GM21381 (cell line): ENCODE measurements at regions not wholly inside any gene's neighbourhood (a gene's known extent, or its start where the extent isn't known, plus 50 kb on each side); places are given as distances from the start of the nearest gene placed in this dataset.
A peak's percentile ranks its signal among the peaks of the same experiment; 100 is the strongest.
"Not testable (repeated sequence)": the region's sequence is repeated elsewhere in the genome, so short reads cannot be mapped to it uniquely, and the experiment has no call there.

Experiments used
- ATAC-seq: cut with Tn5 transposase; IDR thresholded peaks from one replicate; pipeline ENCODE4 v1.9.1; 2021; ENCODE audit warnings: mild to moderate bottlenecking, moderate library complexity; ENCODE audit not compliant: unreplicated experiment

DNA sequence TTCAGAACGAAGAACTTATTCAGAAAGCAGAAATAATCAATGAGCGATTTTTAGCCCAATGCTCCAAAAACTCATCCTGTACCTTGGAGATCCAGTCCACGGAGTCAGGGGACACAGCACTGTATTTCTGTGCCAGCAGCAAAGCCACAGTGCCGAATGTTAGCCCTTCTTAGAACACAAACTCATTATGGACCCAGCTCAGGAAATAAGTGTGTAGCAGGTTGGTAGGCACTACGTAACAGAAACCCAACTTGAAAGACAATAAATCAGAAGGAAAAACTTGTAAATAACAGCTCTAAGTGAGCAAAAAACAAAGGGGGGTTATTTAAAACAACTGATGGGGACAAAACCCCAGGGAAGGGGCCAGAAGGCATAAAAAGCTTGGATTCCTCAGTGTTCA is 112.0 kb upstream of the PRSS1 start:
- ATAC-seq = no peak

- ATAC-seq = no peak
These were observed 112.5 kb upstream of the PRSS1 start for GRCh38 chr7:142636751-142637150.

DNA sequence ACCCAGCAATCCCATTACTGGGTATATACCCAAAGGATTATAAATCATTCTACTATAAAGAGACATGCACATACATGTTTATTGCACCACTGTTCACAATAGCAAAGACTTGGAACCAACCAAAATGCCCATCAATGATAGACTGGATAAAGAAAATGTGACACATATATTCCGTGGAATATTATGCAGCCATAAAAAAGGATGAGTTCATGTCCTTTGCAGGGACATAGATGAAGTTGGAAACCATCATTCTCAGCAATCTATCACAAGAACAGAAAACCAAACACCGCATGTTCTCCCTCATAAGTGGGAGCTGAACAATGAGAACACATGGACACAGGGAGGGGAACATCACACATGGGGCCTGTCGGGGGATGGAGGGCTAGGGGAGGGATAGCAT is 113.2 kb upstream of the PRSS1 start:
- not testable (repeated sequence) for ATAC-seq

DNA sequence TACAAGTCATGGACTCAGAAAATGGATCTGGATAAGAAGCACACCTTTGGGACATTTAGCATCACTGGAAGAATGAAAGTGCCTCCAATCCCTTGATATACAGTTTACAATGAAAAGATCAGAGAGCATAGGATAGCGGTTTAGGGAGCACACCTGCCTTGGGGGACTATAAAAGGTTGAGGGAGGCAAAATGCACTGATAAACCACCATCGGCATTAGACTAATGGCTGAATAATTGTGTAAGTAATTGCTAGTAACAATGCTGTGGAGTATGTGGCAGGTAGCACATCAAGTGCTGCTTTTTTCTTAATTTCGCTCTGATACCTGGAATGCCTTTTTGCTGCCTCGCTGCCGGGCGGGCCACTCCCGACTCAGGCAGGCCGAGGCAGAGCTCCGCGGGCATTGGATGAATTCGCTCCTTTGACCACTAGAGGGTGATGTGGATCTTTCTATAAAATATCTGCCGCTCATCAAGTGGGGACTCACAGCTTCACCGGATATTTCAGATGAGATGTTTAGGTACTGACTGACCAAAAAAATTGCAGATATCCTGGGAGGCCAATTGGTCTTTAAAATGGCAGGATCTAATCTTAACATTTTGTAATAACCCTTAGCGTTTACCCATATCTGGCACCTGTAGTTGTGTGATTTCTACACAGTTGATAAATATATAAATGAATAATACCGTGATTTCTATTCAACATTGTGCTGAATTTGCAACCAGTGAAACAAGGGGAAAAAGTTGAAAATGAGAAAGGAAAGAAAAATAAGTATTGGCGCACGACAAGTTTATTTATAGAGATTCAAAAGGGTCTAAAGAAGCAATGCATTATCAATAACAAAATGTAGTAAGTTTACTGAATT is 116.8 kb upstream of the PRSS1 start:
- ATAC-seq = peak; percentile 91

GRCh38 chr7:142629588-142630260 is 119.5 kb upstream of the PRSS1 start:
- ATAC-seq = no peak

GRCh38 chr7:142628945-142629344 is 120.3 kb upstream of the PRSS1 start:
- ATAC-seq = no peak

GRCh38 chr7:142627223-142627622 is 122.0 kb upstream of the PRSS1 start:
- not testable (repeated sequence) for ATAC-seq

DNA sequence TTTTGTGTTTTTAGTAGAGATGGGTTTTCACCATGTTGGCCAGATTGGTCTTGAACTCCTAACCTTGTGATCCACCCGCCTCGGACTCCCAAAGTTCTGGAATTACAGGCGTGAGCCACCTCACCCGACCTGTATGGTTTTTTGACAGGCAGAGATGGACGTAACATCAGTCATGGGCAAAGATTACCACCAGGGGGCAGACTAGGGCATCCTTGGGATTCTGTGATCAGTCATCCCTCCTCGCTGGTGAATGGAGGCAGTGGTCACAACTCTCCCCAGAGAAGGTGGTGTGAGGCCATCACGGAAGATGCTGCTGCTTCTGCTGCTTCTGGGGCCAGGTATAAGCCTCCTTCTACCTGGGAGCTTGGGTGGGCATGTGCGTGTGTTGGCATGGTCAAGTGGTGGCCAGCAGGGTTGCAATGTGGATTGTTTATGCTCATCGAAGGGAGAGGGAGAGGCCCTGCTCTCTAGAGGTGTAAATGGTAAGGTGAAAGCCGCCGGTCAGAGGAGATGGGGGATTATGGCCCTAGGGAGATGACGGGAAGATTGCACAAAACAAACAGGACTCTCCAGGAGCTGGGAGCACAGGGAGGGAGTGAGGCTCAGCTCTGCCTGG is 122.7 kb upstream of the PRSS1 start:
- no peak for ATAC-seq

- ATAC-seq = not testable (repeated sequence)
These were observed 124.1 kb upstream of the PRSS1 start for GRCh38 chr7:142625216-142625615.

- no peak for ATAC-seq
These were observed 128.9 kb upstream of the PRSS1 start for GRCh38 chr7:142620402-142620801.

- no peak for ATAC-seq
These were observed 130.5 kb upstream of the PRSS1 start for GRCh38 chr7:142618655-142619351.

- no peak for ATAC-seq
These were observed 132.4 kb upstream of the PRSS1 start for GRCh38 chr7:142616842-142617241.

DNA sequence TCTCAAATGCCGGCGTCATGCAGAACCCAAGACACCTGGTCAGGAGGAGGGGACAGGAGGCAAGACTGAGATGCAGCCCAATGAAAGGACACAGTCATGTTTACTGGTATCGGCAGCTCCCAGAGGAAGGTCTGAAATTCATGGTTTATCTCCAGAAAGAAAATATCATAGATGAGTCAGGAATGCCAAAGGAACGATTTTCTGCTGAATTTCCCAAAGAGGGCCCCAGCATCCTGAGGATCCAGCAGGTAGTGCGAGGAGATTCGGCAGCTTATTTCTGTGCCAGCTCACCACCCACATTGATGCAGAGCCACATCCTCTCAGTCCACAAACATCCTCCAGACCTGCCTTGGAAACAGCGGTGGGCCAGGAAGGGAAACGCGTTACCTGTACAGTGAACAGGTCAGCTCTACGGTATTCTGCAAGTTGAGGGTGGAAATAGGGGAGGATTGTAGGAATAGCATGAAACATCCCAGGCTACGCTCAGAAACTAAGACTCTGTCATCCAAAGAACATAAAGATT is 133.1 kb upstream of the PRSS1 start:
- no peak for ATAC-seq

GRCh38 chr7:142615508-142615907 is 133.8 kb upstream of the PRSS1 start:
- no peak for ATAC-seq

DNA sequence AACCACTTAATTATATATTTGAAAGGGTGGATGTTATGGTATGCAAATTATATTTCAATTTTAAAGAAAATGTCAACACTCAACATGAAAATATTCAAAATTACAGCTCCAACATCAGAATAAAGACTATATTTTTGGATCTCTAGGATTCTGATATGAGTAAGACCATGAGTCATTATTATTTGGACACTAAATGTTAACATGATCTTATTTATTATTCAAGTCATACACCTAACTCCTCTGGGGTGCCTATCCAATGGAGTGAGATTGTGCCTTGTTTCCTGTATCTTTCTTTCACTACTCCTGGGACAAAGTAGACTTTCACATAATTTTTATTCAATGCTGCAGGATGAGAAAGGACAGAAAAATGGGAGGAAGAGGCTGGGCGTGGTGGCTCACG is 135.2 kb upstream of the PRSS1 start:
- no peak for ATAC-seq

DNA sequence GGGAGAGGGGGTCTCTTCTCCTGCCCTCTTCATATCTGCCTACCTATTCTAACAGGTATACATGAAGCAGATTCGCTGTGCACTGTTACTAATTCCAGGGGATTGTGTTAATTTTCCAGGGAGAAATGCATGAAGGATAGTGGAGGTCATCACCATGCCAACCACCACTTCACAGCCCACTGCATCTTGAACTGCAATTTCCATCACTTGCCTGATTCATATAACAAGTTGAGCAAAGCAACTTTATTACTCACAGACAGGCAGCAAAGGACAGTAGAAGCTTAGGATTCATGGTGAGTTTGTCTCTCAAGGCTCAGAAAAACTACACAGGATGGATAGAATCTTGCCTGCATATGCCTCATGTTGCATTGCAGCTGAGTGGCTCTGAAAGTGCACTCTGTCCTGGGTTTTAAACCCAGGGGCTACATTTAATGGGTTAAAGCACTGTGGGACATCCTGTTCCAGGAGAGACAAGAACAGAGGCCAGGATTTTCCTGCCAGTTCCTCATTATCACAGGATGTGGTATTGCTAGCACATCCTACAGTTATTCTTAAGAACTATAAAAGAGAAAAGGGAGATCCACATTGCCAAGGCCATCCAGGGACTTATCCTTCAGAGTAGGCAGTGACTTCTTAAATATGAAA is 136.9 kb upstream of the PRSS1 start:
- no peak for ATAC-seq

DNA sequence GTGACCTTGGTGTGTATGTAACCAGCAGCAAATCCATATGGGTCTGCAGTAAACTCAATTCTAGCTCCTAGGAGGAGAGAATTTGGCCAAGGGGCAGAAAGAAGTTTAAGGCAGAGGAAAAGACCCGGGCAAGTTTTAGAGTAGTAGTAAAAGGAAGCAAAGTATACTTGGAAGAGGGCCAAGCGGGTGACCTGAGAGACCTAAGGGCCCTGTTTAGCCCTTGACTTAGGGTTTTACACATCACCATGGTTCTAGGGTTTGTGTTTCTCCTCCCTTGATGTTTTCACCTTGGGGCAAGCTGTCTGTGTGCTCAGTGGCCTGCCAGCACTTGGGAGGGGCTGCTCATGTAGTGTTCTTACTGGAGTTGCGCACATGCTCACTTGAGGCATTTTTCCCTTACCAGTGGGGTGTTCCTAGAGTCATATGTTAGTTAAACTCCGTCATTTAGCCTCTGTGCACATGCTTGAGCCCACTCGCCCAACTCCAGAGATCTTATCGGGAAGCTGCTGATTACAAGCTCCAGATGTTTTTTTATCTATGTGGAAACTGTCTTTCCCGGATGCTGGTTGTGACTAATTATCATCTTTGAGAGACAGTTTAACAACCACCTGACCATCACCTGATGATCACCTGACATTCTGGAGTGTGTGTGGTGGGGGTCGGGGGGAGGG is 137.6 kb upstream of the PRSS1 start:
- ATAC-seq = no peak

- ATAC-seq = no peak
These were observed 140.4 kb upstream of the PRSS1 start for GRCh38 chr7:142608630-142609428.

GRCh38 chr7:142607351-142607750 is 141.9 kb upstream of the PRSS1 start:
- ATAC-seq = no peak
